H1 (cell line): ENCODE measurements at regions not wholly inside any gene's neighbourhood (a gene's known extent, or its start where the extent isn't known, plus 50 kb on each side); places are given as distances from the start of the nearest gene placed in this dataset.

Experiments used
- CBX5 ChIP-seq: fragments of 300-800, 300-1000 bp; sonication (generic); IDR thresholded peaks from 2 replicates; pipeline ENCODE4 v1.7.1; 2016; ENCODE audit warnings: antibody characterized with exemption, low read length, low read depth
- EZH2 ChIP-seq: fragments of 200-600 bp; sonication (generic); IDR thresholded peaks from 2 replicates; pipeline ENCODE4 v1.7.1; 2012; ENCODE audit warnings: low read depth, mild to moderate bottlenecking, moderate library complexity, low read length, inconsistent platforms; ENCODE audit not compliant: severe bottlenecking
- KDM1A ChIP-seq: fragments of 200-600, 300-600 bp; sonication (generic); IDR thresholded peaks from 2 replicates; pipeline ENCODE4 v1.7.1; 2016; ENCODE audit warnings: mild to moderate bottlenecking, low read length, borderline replicate concordance
- POLR2A ChIP-seq, 2 experiments: IDR thresholded peaks; 1 replicate in 1 of 2; 2 replicates in 1 of 2; pipeline ENCODE4 v1.6.1; 2011; ENCODE audit warnings: low read depth in 2 of 2, low read length in 2 of 2, mild to moderate bottlenecking in 2 of 2; ENCODE audit errors: control extremely low read depth in 1 of 2
- TEAD4 ChIP-seq: IDR thresholded peaks from 2 replicates; pipeline ENCODE4 v1.6.1; 2012; ENCODE audit warnings: low read depth, low read length, inconsistent platforms, mixed read lengths
- TF ChIP-seq, protein P1 (sequence below), 3 experiments: IDR thresholded peaks; 1 replicate in 2 of 3; 2 replicates in 1 of 3; pipeline versions ENCODE4 v1.5.1 to v1.6.1; 2011; ENCODE audit warnings: low read length in 3 of 3, mild to moderate bottlenecking in 3 of 3, inconsistent platforms in 2 of 3, low read depth in 1 of 3, moderate library complexity in 1 of 3; ENCODE audit not compliant: insufficient read depth in 1 of 3; ENCODE audit errors: control extremely low read depth in 1 of 3

DNA sequence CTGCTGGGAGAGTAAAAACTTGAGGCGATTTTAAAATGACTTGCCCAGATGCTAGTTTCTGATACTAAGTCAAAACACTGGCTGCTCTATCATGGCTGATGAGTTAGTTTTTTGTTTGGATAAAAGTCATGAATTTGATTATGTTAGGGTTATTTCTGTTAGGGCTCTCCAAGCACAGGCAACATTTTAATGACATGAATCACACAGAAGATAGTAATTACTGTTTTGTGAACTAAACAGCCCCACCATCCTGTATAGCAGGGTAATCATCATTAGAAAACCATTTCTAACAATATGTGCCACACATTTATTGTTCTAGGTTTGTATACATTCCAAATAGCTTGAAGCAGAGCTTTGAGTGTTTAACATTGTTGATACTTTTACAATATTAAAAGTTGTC is 750.3 kb downstream of the ANKRD7 start:
- TF ChIP-seq, protein P1, sequence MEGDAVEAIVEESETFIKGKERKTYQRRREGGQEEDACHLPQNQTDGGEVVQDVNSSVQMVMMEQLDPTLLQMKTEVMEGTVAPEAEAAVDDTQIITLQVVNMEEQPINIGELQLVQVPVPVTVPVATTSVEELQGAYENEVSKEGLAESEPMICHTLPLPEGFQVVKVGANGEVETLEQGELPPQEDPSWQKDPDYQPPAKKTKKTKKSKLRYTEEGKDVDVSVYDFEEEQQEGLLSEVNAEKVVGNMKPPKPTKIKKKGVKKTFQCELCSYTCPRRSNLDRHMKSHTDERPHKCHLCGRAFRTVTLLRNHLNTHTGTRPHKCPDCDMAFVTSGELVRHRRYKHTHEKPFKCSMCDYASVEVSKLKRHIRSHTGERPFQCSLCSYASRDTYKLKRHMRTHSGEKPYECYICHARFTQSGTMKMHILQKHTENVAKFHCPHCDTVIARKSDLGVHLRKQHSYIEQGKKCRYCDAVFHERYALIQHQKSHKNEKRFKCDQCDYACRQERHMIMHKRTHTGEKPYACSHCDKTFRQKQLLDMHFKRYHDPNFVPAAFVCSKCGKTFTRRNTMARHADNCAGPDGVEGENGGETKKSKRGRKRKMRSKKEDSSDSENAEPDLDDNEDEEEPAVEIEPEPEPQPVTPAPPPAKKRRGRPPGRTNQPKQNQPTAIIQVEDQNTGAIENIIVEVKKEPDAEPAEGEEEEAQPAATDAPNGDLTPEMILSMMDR (IDR thresholded peaks at IDR 0.05; ENCODE audit: control extremely low read depth in 1 of 3, insufficient read depth in 1 of 3, low read depth in 1 of 3, low read length in 3 of 3), result no peak
- no peak for TF ChIP-seq EZH2
- TF ChIP-seq TEAD4, result no peak
- no peak for TF ChIP-seq POLR2A (IDR thresholded peaks at IDR 0.05; ENCODE audit: control extremely low read depth in 1 of 2, low read depth in 2 of 2, low read length in 2 of 2)
- no peak for TF ChIP-seq CBX5
- no peak for TF ChIP-seq KDM1A
